ENCODE measurements at regions not wholly inside any gene's neighbourhood (a gene's known extent, or its start where the extent isn't known, plus 50 kb on each side); places are given as distances from the start of the nearest gene placed in this dataset.

GRCh38 chr3:187960820-187961219, 193.1 kb upstream of the LPP start:
- no peak for DNase-seq (ENCODE audit: extremely low spot score, unreplicated experiment)
- no peaks in the 10 kb centered on the region for H3K9me3 Mint-ChIP-seq (ENCODE audit: unreplicated experiment)
- no peaks in the 10 kb centered on the region for H3K27me3 Mint-ChIP-seq (ENCODE audit: unreplicated experiment)
- no peaks in the 10 kb centered on the region for H3K36me3 Mint-ChIP-seq (ENCODE audit: unreplicated experiment)
- peaks cover 12% of the 10 kb centered on the region for H3K4me1 Mint-ChIP-seq (ENCODE audit: unreplicated experiment)
- no peak overlapping the region for H3K4me3 Mint-ChIP-seq (ENCODE audit: unreplicated experiment)
- no peak for TF ChIP-seq CTCF (IDR thresholded peaks at IDR 0.05)
- no peak overlapping the region for H3K27ac Mint-ChIP-seq (ENCODE audit: unreplicated experiment)

- Mint-ChIP-seq H3K27ac (ENCODE audit: unreplicated experiment) (no peak overlapping the region), H3K9me3 (ENCODE audit: unreplicated experiment) (no peaks in the 10 kb centered on the region), H3K4me3 (ENCODE audit: unreplicated experiment) (no peak overlapping the region), H3K4me1 (ENCODE audit: unreplicated experiment) (peaks cover 9% of the 10 kb centered on the region), H3K27me3 (ENCODE audit: unreplicated experiment) (no peaks in the 10 kb centered on the region), H3K36me3 (ENCODE audit: unreplicated experiment) (no peaks in the 10 kb centered on the region)
- DNase-seq (ENCODE audit: extremely low spot score, unreplicated experiment), result no peak
- TF ChIP-seq CTCF (IDR thresholded peaks at IDR 0.05), result no peak
Measured at GRCh38 chr3:187961366-187961765, 192.6 kb upstream of the LPP start.

DNA sequence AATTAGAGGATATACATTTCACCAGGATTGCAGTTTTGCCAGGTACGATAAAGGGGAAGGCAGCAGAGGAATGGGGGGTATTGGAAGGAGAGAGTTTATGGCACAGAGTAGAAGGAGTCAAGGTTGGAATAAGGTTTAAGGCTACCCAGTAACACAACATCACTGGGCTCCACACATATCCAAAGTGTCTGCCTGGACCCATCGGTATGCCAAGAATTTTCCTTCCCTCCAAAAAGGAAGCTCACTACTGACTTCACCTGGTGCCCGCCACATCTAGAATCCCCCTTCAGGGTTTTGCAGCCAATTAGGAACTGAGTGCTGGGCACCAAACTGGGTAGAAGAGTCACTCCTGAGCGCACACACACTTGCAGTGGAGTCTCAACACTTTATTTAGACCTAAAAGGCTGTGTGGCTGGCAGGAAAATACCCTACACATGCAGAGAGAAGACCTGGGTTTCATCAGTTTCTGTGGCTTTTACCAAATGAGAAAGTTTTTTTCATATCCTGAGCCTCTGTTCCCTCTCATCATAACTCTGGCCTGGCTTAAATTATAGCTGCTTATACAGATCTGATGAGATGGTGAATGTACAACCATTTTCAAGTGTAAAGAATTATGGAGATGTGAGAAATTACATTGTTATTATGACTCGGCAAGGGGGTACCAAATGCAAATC, 190.8 kb upstream of the LPP start:
- no peaks in the 10 kb centered on the region for H3K27me3 Mint-ChIP-seq (ENCODE audit: unreplicated experiment)
- no peaks in the 10 kb centered on the region for H3K4me1 Mint-ChIP-seq (ENCODE audit: unreplicated experiment)
- H3K27ac Mint-ChIP-seq (ENCODE audit: unreplicated experiment), result no peak overlapping the region
- no peaks in the 10 kb centered on the region for H3K36me3 Mint-ChIP-seq (ENCODE audit: unreplicated experiment)
- H3K4me3 Mint-ChIP-seq (ENCODE audit: unreplicated experiment), result no peak overlapping the region
- H3K9me3 Mint-ChIP-seq (ENCODE audit: unreplicated experiment), result no peaks in the 10 kb centered on the region
- no peak for DNase-seq (ENCODE audit: extremely low spot score, unreplicated experiment)
- TF ChIP-seq CTCF (IDR thresholded peaks at IDR 0.05), result no peak

DNA sequence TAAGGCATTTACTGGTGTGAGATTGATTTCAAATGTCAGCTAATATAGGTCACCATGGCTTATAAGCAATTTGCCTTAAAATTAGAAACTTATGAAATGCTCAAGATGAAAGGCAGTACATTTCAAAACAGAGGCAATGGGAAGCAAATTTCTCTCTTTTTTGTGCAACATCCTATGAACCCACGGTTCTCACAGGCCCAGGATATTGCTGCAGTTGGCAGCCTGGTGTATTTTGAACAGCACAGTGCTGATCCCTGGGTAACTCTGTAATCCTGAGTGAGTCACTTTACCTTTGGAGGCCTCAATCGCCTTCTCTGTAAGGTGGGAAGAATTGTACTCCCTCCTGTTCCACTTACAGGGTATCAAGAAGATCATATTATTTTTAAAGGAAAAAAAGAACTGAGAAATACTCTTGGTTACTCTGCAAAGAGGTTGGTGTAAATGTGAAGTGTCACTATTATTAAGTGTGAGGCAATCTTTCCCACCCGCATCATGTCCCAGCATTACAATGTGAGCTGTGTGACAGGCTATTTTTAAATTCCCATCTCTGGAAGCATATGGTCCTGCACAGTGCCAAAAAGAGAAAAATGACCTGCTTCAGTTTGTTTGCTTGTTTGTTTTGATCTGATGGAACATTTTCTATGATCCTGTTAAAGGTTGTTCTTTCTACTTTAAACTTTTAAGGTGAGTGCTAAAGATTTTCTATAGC, 190.1 kb upstream of the LPP start:
- Mint-ChIP-seq H3K27me3 (ENCODE audit: unreplicated experiment) (no peaks in the 10 kb centered on the region), H3K27ac (ENCODE audit: unreplicated experiment) (no peak overlapping the region), H3K36me3 (ENCODE audit: unreplicated experiment) (no peaks in the 10 kb centered on the region), H3K9me3 (ENCODE audit: unreplicated experiment) (no peaks in the 10 kb centered on the region), H3K4me3 (ENCODE audit: unreplicated experiment) (no peak overlapping the region), H3K4me1 (ENCODE audit: unreplicated experiment) (no peaks in the 10 kb centered on the region)
- no peak for TF ChIP-seq CTCF (IDR thresholded peaks at IDR 0.05)
- DNase-seq (ENCODE audit: extremely low spot score, unreplicated experiment), result no peak

DNA sequence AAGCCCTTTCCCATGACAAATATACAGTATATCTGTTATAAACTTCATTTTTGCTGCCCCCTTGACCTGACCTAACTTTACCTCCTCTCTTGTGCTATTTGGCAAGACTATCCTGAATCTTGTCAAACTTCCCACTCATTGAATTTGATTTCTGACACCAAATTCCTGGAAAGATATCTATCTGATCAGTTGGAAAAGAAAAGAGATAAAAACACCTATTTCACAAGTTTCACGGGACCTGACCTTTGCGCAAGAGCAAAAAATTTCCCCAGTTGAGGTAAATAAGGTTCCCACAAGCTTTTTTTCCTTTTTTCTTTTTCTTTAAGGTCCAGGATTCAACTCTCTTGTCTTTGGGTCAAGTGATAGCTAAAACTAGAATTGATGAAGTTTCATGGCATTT, 189.2 kb upstream of the LPP start:
- H3K9me3 Mint-ChIP-seq (ENCODE audit: unreplicated experiment), result no peaks in the 10 kb centered on the region
- H3K36me3 Mint-ChIP-seq (ENCODE audit: unreplicated experiment), result no peaks in the 10 kb centered on the region
- H3K27ac Mint-ChIP-seq (ENCODE audit: unreplicated experiment), result no peak overlapping the region
- H3K4me3 Mint-ChIP-seq (ENCODE audit: unreplicated experiment), result no peak overlapping the region
- H3K27me3 Mint-ChIP-seq (ENCODE audit: unreplicated experiment), result no peaks in the 10 kb centered on the region
- DNase-seq (ENCODE audit: extremely low spot score, unreplicated experiment), result no peak
- H3K4me1 Mint-ChIP-seq (ENCODE audit: unreplicated experiment), result no peaks in the 10 kb centered on the region
- no peak for TF ChIP-seq CTCF (IDR thresholded peaks at IDR 0.05)

Data from osteocyte (in vitro differentiated cells).